ENCODE measurements at regions not wholly inside any gene's neighbourhood (a gene's known extent, or its start where the extent isn't known, plus 50 kb on each side); places are given as distances from the start of the nearest gene placed in this dataset.

- Histone ChIP-seq H4K20me1 (ENCODE audit: insufficient read depth, poor library complexity, severe bottlenecking) (no peaks in the 10 kb centered on the region), H3K4me2 (no peak overlapping the region), H3K36me3 (replicated peaks; ENCODE audit: insufficient read depth, low read depth) (no peaks in the 10 kb centered on the region), H2AFZ (no peak overlapping the region), H3K79me2 (no peaks in the 10 kb centered on the region), H3K27me3 (no peaks in the 10 kb centered on the region), H3K4me1 (ENCODE audit: insufficient read depth) (no peaks in the 10 kb centered on the region), H3K27ac (no peak overlapping the region), H3K4me3 (no peak overlapping the region), H3K9me2 (replicated peaks; ENCODE audit: insufficient read depth) (no peaks in the 10 kb centered on the region), H3K9me3 (ENCODE audit: low read depth) (no peaks in the 10 kb centered on the region)
- DNase-seq (ENCODE audit: low spot score) = no peak
- WGBS (ENCODE audit: low lambda C conversion rate, missing lambda C conversion rate) = 77% methylated on average over 1 of the region's 1 CpG
- no peak for TF ChIP-seq EZH2 (IDR thresholded peaks at IDR 0.05; ENCODE audit: borderline replicate concordance)
- TF ChIP-seq, protein P1, sequence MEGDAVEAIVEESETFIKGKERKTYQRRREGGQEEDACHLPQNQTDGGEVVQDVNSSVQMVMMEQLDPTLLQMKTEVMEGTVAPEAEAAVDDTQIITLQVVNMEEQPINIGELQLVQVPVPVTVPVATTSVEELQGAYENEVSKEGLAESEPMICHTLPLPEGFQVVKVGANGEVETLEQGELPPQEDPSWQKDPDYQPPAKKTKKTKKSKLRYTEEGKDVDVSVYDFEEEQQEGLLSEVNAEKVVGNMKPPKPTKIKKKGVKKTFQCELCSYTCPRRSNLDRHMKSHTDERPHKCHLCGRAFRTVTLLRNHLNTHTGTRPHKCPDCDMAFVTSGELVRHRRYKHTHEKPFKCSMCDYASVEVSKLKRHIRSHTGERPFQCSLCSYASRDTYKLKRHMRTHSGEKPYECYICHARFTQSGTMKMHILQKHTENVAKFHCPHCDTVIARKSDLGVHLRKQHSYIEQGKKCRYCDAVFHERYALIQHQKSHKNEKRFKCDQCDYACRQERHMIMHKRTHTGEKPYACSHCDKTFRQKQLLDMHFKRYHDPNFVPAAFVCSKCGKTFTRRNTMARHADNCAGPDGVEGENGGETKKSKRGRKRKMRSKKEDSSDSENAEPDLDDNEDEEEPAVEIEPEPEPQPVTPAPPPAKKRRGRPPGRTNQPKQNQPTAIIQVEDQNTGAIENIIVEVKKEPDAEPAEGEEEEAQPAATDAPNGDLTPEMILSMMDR (IDR thresholded peaks at IDR 0.05; ENCODE audit: poor library complexity) = no peak
- TF ChIP-seq EZH2phosphoT487 (IDR thresholded peaks at IDR 0.05; ENCODE audit: low read depth, severe bottlenecking, unreplicated experiment) = no peak
These were observed 327.7 kb upstream of the IL12A start for GRCh38 chr3:159660901-159661300.

DNA sequence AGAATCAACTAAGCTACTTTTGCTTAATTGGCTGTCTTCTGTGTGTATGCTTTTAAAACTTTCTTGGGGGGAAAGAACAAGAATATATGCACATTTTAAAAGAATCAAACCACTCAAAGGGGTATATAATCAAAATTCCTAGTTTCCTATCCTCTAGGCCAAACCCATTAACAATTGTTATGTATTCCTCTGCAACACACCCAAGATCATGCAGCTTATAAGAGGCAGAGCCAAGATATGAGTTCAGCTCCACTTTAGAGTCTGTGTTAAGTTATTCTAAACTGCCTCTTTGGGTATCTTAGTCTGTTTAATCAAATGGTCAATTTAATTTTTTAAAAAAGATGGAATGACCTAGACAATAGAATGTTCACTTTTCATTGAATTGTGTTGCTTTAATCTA is 326.1 kb upstream of the IL12A start:
- Histone ChIP-seq H3K4me3 (no peak overlapping the region), H3K9me3 (ENCODE audit: low read depth) (no peaks in the 10 kb centered on the region), H3K4me2 (no peak overlapping the region), H3K27me3 (no peaks in the 10 kb centered on the region), H3K36me3 (replicated peaks; ENCODE audit: insufficient read depth, low read depth) (no peaks in the 10 kb centered on the region), H3K4me1 (ENCODE audit: insufficient read depth) (no peaks in the 10 kb centered on the region), H3K27ac (no peak overlapping the region), H4K20me1 (ENCODE audit: insufficient read depth, poor library complexity, severe bottlenecking) (no peaks in the 10 kb centered on the region), H3K79me2 (no peaks in the 10 kb centered on the region), H3K9me2 (replicated peaks; ENCODE audit: insufficient read depth) (no peaks in the 10 kb centered on the region), H2AFZ (no peak overlapping the region)
- TF ChIP-seq EZH2 (IDR thresholded peaks at IDR 0.05; ENCODE audit: borderline replicate concordance) (no peak), EZH2phosphoT487 (IDR thresholded peaks at IDR 0.05; ENCODE audit: low read depth, severe bottlenecking, unreplicated experiment) (no peak)
- DNase-seq (ENCODE audit: low spot score) = no peak

GRCh38 chr3:159664006-159664405 is 324.6 kb upstream of the IL12A start:
- Histone ChIP-seq H3K4me1 (ENCODE audit: insufficient read depth) (peaks cover 8% of the 10 kb centered on the region), H3K36me3 (replicated peaks; ENCODE audit: insufficient read depth, low read depth) (no peaks in the 10 kb centered on the region), H3K4me2 (no peak overlapping the region), H3K27ac (no peak overlapping the region), H3K27me3 (no peaks in the 10 kb centered on the region), H3K9me2 (replicated peaks; ENCODE audit: insufficient read depth) (no peaks in the 10 kb centered on the region), H3K79me2 (no peaks in the 10 kb centered on the region), H3K9me3 (ENCODE audit: low read depth) (no peaks in the 10 kb centered on the region), H3K4me3 (no peak overlapping the region), H2AFZ (no peak overlapping the region), H4K20me1 (ENCODE audit: insufficient read depth, poor library complexity, severe bottlenecking) (no peaks in the 10 kb centered on the region)
- no peak for TF ChIP-seq EZH2 (IDR thresholded peaks at IDR 0.05; ENCODE audit: borderline replicate concordance)
- TF ChIP-seq, protein P1 (IDR thresholded peaks at IDR 0.05; ENCODE audit: poor library complexity) = no peak
- DNase-seq (ENCODE audit: low spot score) = no peak
- WGBS (ENCODE audit: low lambda C conversion rate, missing lambda C conversion rate) = 73% methylated on average over 2 of the region's 2 CpGs

GRCh38 chr3:159664653-159665052 is 324.0 kb upstream of the IL12A start:
- no peak for DNase-seq (ENCODE audit: low spot score)
- H3K4me1 ChIP-seq (ENCODE audit: insufficient read depth) = peaks cover 15% of the 10 kb centered on the region
- H3K4me2 ChIP-seq = no peak overlapping the region
- no peak overlapping the region for H3K27ac ChIP-seq
- no peaks in the 10 kb centered on the region for H3K27me3 ChIP-seq
- H3K36me3 ChIP-seq (replicated peaks; ENCODE audit: insufficient read depth, low read depth) = no peaks in the 10 kb centered on the region
- H4K20me1 ChIP-seq (ENCODE audit: insufficient read depth, poor library complexity, severe bottlenecking) = no peaks in the 10 kb centered on the region
- no peaks in the 10 kb centered on the region for H3K9me2 ChIP-seq (replicated peaks; ENCODE audit: insufficient read depth)
- H3K4me3 ChIP-seq = no peak overlapping the region
- no peaks in the 10 kb centered on the region for H3K9me3 ChIP-seq (ENCODE audit: low read depth)
- H3K79me2 ChIP-seq = no peaks in the 10 kb centered on the region
- H2AFZ ChIP-seq = no peak overlapping the region
- 93% methylated on average over 1 of the region's 1 CpG for WGBS (ENCODE audit: low lambda C conversion rate, missing lambda C conversion rate)
- TF ChIP-seq EZH2phosphoT487 (IDR thresholded peaks at IDR 0.05; ENCODE audit: low read depth, severe bottlenecking, unreplicated experiment) (no peak), EZH2 (IDR thresholded peaks at IDR 0.05; ENCODE audit: borderline replicate concordance) (no peak)
- TF ChIP-seq, protein P1 (IDR thresholded peaks at IDR 0.05; ENCODE audit: poor library complexity) = no peak

Measured in hepatocyte (in vitro differentiated cells).